ENCODE measurements at regions not wholly inside any gene's neighbourhood (a gene's known extent, or its start where the extent isn't known, plus 50 kb on each side); places are given as distances from the start of the nearest gene placed in this dataset.

GRCh38 chr10:109765838-109766237 is 157.5 kb downstream of the XPNPEP1 start:
- TF ChIP-seq, protein P1, sequence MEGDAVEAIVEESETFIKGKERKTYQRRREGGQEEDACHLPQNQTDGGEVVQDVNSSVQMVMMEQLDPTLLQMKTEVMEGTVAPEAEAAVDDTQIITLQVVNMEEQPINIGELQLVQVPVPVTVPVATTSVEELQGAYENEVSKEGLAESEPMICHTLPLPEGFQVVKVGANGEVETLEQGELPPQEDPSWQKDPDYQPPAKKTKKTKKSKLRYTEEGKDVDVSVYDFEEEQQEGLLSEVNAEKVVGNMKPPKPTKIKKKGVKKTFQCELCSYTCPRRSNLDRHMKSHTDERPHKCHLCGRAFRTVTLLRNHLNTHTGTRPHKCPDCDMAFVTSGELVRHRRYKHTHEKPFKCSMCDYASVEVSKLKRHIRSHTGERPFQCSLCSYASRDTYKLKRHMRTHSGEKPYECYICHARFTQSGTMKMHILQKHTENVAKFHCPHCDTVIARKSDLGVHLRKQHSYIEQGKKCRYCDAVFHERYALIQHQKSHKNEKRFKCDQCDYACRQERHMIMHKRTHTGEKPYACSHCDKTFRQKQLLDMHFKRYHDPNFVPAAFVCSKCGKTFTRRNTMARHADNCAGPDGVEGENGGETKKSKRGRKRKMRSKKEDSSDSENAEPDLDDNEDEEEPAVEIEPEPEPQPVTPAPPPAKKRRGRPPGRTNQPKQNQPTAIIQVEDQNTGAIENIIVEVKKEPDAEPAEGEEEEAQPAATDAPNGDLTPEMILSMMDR (IDR thresholded peaks at IDR 0.05; ENCODE audit: poor library complexity, severe bottlenecking): no peak
- TF ChIP-seq TAF1 (IDR thresholded peaks at IDR 0.05; ENCODE audit: low read depth): no peak
- no peak for TF ChIP-seq EP300 (conservative IDR thresholded peaks at IDR 0.05; ENCODE audit: poor library complexity, severe bottlenecking)
- no peak for TF ChIP-seq MXI1 (conservative IDR thresholded peaks at IDR 0.05; ENCODE audit: poor library complexity, severe bottlenecking)
- no peak for TF ChIP-seq EZH2 (IDR thresholded peaks at IDR 0.05; ENCODE audit: borderline replicate concordance, insufficient read depth, low read length, poor library complexity, severe bottlenecking)
